Subcutaneous abdominal adipose tissue (tissue), 5 donors: ENCODE measurements at regions not wholly inside any gene's neighbourhood (a gene's known extent, or its start where the extent isn't known, plus 50 kb on each side); places are given as distances from the start of the nearest gene placed in this dataset.

ENCODE experiments used
- H3K27ac ChIP-seq: one replicate; pipeline ENCODE4 v1.7.0; 2013; ENCODE audit warnings: low read depth, mild to moderate bottlenecking, inconsistent platforms, low read length, moderate library complexity
- H3K27me3 ChIP-seq, 5 donors: one replicate each; pipeline ENCODE4 v1.7.0; 2013; ENCODE audit warnings: low read length in 5 of 5, inconsistent platforms in 1 of 5; ENCODE audit not compliant: control insufficient read depth in 5 of 5, insufficient read depth in 4 of 5
- H3K36me3 ChIP-seq, 5 donors: one replicate each; pipeline ENCODE4 v1.7.0; 2013; ENCODE audit warnings: low read length in 5 of 5; ENCODE audit not compliant: control insufficient read depth in 5 of 5, insufficient read depth in 5 of 5
- H3K4me1 ChIP-seq, 5 donors: one replicate each; pipeline ENCODE4 v1.7.0; 2013; ENCODE audit warnings: low read length in 5 of 5, mild to moderate bottlenecking in 3 of 5, moderate library complexity in 1 of 5; ENCODE audit not compliant: control insufficient read depth in 5 of 5, insufficient read depth in 5 of 5
- H3K4me3 ChIP-seq, 5 donors: one replicate each; pipeline ENCODE4 v1.7.0; 2013; ENCODE audit warnings: low read length in 5 of 5, low read depth in 1 of 5
- H3K9ac ChIP-seq, 5 donors: one replicate each; pipeline ENCODE4 v1.7.0; 2013; ENCODE audit warnings: low read length in 5 of 5, mild to moderate bottlenecking in 4 of 5, moderate library complexity in 3 of 5
- H3K9me3 ChIP-seq, 5 donors: one replicate each; pipeline ENCODE4 v1.7.0; 2013; ENCODE audit warnings: low read length in 5 of 5; ENCODE audit not compliant: control insufficient read depth in 5 of 5
- donor health status: healthy.
- donor health status: healthy.
- donor health status: healthy.
- donor health status: healthy.
- donor health status: healthy.

- Histone ChIP-seq H3K27me3 (no peaks in the 10 kb centered on the region), H3K36me3 (no peaks in the 10 kb centered on the region), H3K27ac (no peak overlapping the region), H3K4me1 (no peaks in the 10 kb centered on the region), H3K9me3 (peaks cover 0 to 3% (median 0%) of the 10 kb centered on the region in 5 donors), H3K4me3 (no peak overlapping the region), H3K9ac (no peak overlapping the region)
These were observed 52.5 kb upstream of the C11orf58 start for GRCh38 chr11:16685914-16686313.

DNA sequence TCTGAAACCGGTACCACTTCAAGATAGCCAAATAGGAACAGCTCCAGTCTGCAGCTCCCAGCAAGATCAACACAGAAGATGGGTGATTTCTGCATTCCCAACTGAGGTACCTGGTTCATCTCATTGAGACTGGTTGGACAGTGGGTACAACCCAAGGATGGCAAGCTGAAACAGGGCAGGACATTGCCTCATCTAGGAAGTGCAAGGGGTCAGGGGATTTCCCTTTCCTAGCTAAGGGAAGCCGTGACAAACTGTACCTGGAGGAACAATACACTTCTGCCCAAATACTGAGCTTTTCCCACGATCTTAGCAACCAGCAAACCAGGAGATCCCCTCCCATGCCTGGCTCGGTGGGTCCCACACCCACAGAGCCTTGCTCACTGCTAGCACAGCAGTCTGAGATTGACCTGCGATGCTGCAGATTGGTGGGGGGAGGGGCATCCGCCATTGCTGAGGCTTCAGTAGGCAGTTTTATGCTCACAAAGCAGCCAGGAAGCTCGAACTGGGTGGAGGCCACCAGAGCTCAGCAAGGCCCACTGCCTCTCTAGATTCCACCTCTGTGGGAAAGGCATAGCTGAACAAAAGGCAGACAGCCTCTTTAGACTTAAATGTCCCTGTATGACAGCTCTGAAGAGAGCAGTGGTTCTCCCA is 59.9 kb upstream of the C11orf58 start:
- no peak overlapping the region for H3K9ac ChIP-seq
- H3K4me1 ChIP-seq = no peaks in the 10 kb centered on the region
- peaks cover 0 to 3% (median 0%) of the 10 kb centered on the region in 5 donors for H3K9me3 ChIP-seq
- H3K4me3 ChIP-seq = no peak overlapping the region
- no peak overlapping the region for H3K27ac ChIP-seq
- H3K27me3 ChIP-seq = no peaks in the 10 kb centered on the region
- no peaks in the 10 kb centered on the region for H3K36me3 ChIP-seq

GRCh38 chr11:16669799-16670415 is 68.5 kb upstream of the C11orf58 start:
- no peak overlapping the region for H3K9ac ChIP-seq
- H3K4me3 ChIP-seq = no peak overlapping the region
- H3K9me3 ChIP-seq = peaks cover 0 to 16% (median 7%) of the 10 kb centered on the region in 5 donors
- no peaks in the 10 kb centered on the region for H3K36me3 ChIP-seq
- H3K27me3 ChIP-seq = no peaks in the 10 kb centered on the region
- no peaks in the 10 kb centered on the region for H3K4me1 ChIP-seq
- no peak overlapping the region for H3K27ac ChIP-seq

GRCh38 chr11:16632295-16633200 is 105.9 kb upstream of the C11orf58 start:
- H3K36me3 ChIP-seq = no peaks in the 10 kb centered on the region
- H3K27ac ChIP-seq = no peak overlapping the region
- H3K4me1 ChIP-seq = no peaks in the 10 kb centered on the region
- no peak overlapping the region for H3K9ac ChIP-seq
- H3K9me3 ChIP-seq = peaks cover 0 to 10% (median 5%) of the 10 kb centered on the region in 5 donors
- H3K27me3 ChIP-seq = peaks cover 0 to 2% (median 0%) of the 10 kb centered on the region in 5 donors
- H3K4me3 ChIP-seq = no peak overlapping the region

GRCh38 chr11:16630651-16631050 is 107.8 kb upstream of the C11orf58 start:
- Histone ChIP-seq H3K9ac (no peak overlapping the region), H3K4me3 (no peak overlapping the region), H3K9me3 (peaks cover 0 to 6% (median 3%) of the 10 kb centered on the region in 5 donors), H3K27ac (no peak overlapping the region), H3K4me1 (no peaks in the 10 kb centered on the region), H3K27me3 (peaks cover 0 to 2% (median 0%) of the 10 kb centered on the region in 5 donors), H3K36me3 (no peaks in the 10 kb centered on the region)

DNA sequence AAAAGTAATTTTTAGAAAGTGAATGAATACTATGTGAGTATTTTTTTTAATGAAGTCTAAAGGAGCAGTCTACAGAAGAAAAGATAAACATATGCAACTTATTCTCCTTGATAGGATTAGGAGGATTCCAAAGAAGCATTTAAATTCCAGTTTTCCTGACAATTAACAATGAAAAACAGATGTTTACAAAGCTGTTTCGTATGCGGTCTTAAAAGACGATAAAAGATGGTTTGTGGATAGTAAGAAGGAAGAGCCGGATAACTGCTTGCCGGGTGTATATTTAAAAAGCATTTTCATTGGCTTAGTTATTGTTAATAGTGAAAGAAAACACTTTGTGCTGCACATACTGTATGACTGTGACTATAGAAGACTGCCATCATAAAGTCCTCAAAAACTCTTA is 120.0 kb upstream of the C11orf58 start:
- H3K36me3 ChIP-seq = no peaks in the 10 kb centered on the region
- peaks cover 8 to 27% (median 15%) of the 10 kb centered on the region in 5 donors for H3K27me3 ChIP-seq
- H3K4me1 ChIP-seq = peaks cover 0 to 9% (median 9%) of the 10 kb centered on the region in 5 donors
- no peaks in the 10 kb centered on the region for H3K9me3 ChIP-seq
- no peak overlapping the region for H3K9ac ChIP-seq
- no peak overlapping the region for H3K4me3 ChIP-seq
- no peak overlapping the region for H3K27ac ChIP-seq

GRCh38 chr11:16615480-16615879 is 123.0 kb upstream of the C11orf58 start:
- H3K4me1 ChIP-seq = peaks cover 0 to 21% (median 18%) of the 10 kb centered on the region in 5 donors
- no peaks in the 10 kb centered on the region for H3K9me3 ChIP-seq
- H3K9ac ChIP-seq = no peak overlapping the region
- peaks cover 34 to 55% (median 43%) of the 10 kb centered on the region in 5 donors for H3K27me3 ChIP-seq
- H3K4me3 ChIP-seq = no peak overlapping the region
- no peak overlapping the region for H3K27ac ChIP-seq
- H3K36me3 ChIP-seq = no peaks in the 10 kb centered on the region

- Histone ChIP-seq H3K27ac (no peak overlapping the region), H3K9ac (no peak overlapping the region), H3K36me3 (no peaks in the 10 kb centered on the region), H3K4me1 (peaks cover 0 to 21% (median 18%) of the 10 kb centered on the region in 5 donors), H3K9me3 (no peaks in the 10 kb centered on the region), H3K4me3 (peak overlapping the region; percentile 29 to 72 (median 55)), H3K27me3 (peaks cover 50 to 69% (median 59%) of the 10 kb centered on the region in 5 donors)
These were observed 124.7 kb upstream of the C11orf58 start for GRCh38 chr11:16613512-16614381.

DNA sequence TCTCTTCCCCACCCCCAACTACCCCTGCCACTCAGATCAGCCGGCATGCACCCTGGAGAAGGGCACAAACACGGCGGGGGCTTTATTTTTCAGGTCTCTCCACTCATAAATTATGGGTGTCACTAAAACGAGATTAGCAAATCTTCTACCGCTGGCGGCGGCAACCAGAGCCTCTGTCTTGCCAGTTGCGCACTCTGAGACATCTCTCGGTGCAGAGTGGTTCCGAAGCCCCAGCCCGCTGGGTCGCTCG is 125.3 kb upstream of the C11orf58 start:
- Histone ChIP-seq H3K4me1 (peaks cover 0 to 21% (median 18%) of the 10 kb centered on the region in 5 donors), H3K36me3 (no peaks in the 10 kb centered on the region), H3K27me3 (peaks cover 50 to 68% (median 59%) of the 10 kb centered on the region in 5 donors), H3K27ac (no peak overlapping the region), H3K4me3 (peak overlapping the region in 4 of 5 donors; percentile 29 to 61 (median 55)), H3K9me3 (no peaks in the 10 kb centered on the region), H3K9ac (no peak overlapping the region)
